Epithelial cell of esophagus (primary cell): ENCODE measurements at regions not wholly inside any gene's neighbourhood (a gene's known extent, or its start where the extent isn't known, plus 50 kb on each side); places are given as distances from the start of the nearest gene placed in this dataset.
A peak's percentile ranks its signal among the peaks of the same experiment; 100 is the strongest.

ENCODE experiments used
- DNase-seq: peaks from one replicate; pipeline ENCODE4 v3.0.0; 2010; ENCODE audit warnings: low read depth
- H3K4me3 ChIP-seq: 2 replicates; pipeline ENCODE4 v1.5.1; 2011; ENCODE audit warnings: mild to moderate bottlenecking, low read length, control low read depth
- TF ChIP-seq, protein P1 (sequence below): IDR thresholded peaks from 2 replicates; pipeline ENCODE4 v1.5.1; 2011; ENCODE audit warnings: low read depth, mild to moderate bottlenecking, low read length, control low read depth, inconsistent platforms; ENCODE audit not compliant: insufficient read depth; ENCODE audit errors: missing control alignments

DNA sequence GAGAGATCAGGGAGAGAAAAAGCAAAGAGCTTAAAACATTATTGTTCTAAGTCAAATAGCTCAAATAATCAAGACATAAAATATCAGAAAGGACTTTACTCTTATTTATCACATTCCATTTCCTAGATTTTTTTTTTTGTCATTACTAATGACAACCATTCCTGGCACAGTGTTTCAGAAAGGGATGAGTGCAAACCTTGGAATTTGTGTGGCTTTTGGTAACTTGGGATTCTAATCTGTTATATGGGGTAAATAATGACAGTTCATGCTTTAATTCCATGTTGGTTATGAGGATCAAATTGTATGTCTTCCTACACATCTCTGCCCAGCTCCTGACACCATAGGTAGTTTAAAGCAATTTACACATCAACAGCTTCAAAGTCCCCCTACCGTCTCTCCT is 358.4 kb upstream of the ADGRL4 start:
- TF ChIP-seq, protein P1, sequence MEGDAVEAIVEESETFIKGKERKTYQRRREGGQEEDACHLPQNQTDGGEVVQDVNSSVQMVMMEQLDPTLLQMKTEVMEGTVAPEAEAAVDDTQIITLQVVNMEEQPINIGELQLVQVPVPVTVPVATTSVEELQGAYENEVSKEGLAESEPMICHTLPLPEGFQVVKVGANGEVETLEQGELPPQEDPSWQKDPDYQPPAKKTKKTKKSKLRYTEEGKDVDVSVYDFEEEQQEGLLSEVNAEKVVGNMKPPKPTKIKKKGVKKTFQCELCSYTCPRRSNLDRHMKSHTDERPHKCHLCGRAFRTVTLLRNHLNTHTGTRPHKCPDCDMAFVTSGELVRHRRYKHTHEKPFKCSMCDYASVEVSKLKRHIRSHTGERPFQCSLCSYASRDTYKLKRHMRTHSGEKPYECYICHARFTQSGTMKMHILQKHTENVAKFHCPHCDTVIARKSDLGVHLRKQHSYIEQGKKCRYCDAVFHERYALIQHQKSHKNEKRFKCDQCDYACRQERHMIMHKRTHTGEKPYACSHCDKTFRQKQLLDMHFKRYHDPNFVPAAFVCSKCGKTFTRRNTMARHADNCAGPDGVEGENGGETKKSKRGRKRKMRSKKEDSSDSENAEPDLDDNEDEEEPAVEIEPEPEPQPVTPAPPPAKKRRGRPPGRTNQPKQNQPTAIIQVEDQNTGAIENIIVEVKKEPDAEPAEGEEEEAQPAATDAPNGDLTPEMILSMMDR = no peak

DNA sequence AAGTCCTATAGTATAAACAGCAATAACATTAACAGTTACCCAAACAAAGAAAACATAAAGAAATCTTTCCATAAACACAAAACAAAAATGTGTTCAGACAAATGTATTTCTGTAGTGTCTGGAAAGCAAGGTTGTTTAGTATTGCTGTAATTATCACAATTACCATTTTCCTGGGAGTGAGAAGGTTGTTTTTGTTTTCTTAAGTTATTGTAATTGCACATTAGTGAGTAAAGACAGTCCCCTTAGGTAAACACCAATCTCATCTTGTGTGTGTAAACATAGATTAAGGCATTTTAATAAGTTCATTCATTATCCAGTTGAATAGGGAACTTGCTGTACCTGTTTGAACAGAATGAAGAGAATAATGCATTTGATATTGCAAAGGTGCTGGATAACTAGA is 356.9 kb upstream of the ADGRL4 start:
- DNase-seq = peak; percentile 8
- H3K4me3 ChIP-seq = no peak overlapping the region
- TF ChIP-seq, protein P1 = no peak

More for the DNA sequence above, 358.4 kb upstream of the ADGRL4 start:
- no peak overlapping the region for H3K4me3 ChIP-seq
- DNase-seq = no peak

GRCh38 chr1:79362470-79362869 is 355.9 kb upstream of the ADGRL4 start:
- TF ChIP-seq, protein P1 = peak; percentile 5

DNA sequence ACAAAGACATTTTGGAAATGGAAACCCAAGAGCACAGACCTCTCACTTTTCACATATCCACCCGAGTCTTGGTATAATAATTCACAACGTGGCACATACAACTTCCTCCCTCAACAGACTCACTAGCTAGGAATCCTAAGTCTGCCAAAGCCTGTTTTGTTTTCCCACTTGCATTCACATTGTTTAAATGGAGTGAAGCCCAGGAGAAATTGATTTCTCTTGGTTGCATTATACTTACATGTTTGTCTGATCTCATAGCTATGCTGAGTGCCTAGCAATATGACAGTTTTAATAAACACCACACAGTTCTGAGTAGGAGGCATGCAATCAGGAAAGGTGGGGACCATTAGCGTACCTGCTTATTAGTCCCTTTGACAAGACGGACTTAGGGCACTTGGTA is 348.6 kb upstream of the ADGRL4 start:
- TF ChIP-seq, protein P1 = no peak
- DNase-seq = peak; percentile 17
- no peak overlapping the region for H3K4me3 ChIP-seq

More at GRCh38 chr1:79362470-79362869, 355.9 kb upstream of the ADGRL4 start:
- no peak for DNase-seq
- H3K4me3 ChIP-seq = no peak overlapping the region

DNA sequence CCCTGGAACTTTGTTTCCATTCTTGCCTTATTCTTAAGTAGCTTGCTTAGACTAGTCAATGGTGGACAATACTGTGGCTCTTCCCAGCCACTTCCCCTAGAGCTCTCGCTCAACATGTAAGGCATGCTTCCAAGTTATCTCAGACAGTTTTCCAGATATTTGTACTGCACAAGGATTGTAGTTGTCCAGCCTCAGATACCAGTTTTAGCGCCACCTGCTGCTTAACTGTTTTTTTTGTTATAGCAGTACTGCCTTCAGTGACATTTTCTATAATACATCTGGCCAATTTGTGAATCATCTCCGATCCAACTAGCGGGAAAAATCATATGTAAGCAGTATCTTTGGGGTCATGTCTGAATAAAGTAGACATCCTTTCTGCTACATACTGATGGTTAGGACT is 346.7 kb upstream of the ADGRL4 start:
- peak; percentile 70 for DNase-seq
- no peak overlapping the region for H3K4me3 ChIP-seq
- TF ChIP-seq, protein P1 = peak; percentile 67

DNA sequence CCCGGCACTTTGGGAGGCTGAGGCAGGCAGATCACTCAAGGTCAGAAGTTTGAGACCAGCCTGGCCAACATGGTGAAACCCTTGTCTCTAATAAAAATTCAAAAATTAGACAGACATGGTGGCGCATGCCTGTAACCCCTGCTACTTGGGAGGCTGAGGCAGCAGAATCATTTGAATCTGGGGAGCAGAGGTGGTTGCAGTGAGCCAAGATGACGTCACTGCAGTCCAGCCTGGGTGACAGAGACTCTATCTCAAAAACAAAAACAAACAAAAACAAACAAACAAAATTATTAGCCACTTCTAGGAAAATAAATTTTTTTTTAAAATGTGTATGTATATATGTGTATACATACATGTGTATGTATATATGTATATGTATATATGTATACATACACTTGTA is 320.3 kb upstream of the ADGRL4 start:
- DNase-seq = no peak

DNA sequence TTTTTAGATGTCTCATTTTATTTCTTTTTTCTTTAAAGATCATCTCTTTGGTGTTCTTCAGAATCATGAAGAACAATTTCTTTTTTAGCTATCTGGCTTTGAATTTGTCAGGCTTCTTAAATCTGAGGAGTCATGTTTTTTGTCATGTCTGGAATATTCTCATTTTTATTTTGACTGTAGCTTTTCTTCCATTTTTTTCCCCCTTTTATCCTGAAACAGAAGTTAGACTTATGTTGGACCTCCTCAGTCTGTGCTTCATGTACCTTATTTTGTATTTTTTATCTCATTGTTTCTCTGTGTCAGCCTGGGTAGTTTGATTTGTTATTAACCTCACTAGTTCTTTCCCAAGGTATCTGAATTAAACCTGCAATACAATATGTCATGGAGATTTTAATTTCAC is 319.2 kb upstream of the ADGRL4 start:
- no peak for DNase-seq
- TF ChIP-seq, protein P1 = no peak
- H3K4me3 ChIP-seq = no peak overlapping the region

More for the DNA sequence above, 320.3 kb upstream of the ADGRL4 start:
- TF ChIP-seq, protein P1 = no peak
- H3K4me3 ChIP-seq = no peak overlapping the region
